LNCaP clone FGC (cell line): ENCODE measurements at regions not wholly inside any gene's neighbourhood (a gene's known extent, or its start where the extent isn't known, plus 50 kb on each side); places are given as distances from the start of the nearest gene placed in this dataset.

Source experiments
- DNase-seq: peaks from one replicate; pipeline ENCODE4 v3.0.0-alpha.2; 2011; ENCODE audit warnings: low read depth
- H3K4me3 ChIP-seq: 2 replicates; pipeline ENCODE4 v1.5.1; 2011; ENCODE audit warnings: mild to moderate bottlenecking, low read depth, low read length, control low read depth
- CTCF ChIP-seq: IDR thresholded peaks from 2 replicates; pipeline ENCODE4 v1.5.1; 2012; ENCODE audit warnings: mild to moderate bottlenecking; ENCODE audit not compliant: control insufficient read depth, insufficient read depth; ENCODE audit errors: extremely low read depth

GRCh38 chr5:128736553-128736952 is 198.5 kb upstream of the FBN2 start:
- no peak for TF ChIP-seq CTCF

GRCh38 chr5:128749136-128749898 is 211.3 kb upstream of the FBN2 start:
- no peak for TF ChIP-seq CTCF
- H3K4me3 ChIP-seq: no peak overlapping the region

More at GRCh38 chr5:128736553-128736952, 198.5 kb upstream of the FBN2 start:
- no peak for DNase-seq
- no peak overlapping the region for H3K4me3 ChIP-seq

GRCh38 chr5:128750155-128750554 is 212.1 kb upstream of the FBN2 start:
- TF ChIP-seq CTCF: no peak
- DNase-seq: no peak
- no peak overlapping the region for H3K4me3 ChIP-seq

More at GRCh38 chr5:128749136-128749898, 211.3 kb upstream of the FBN2 start:
- no peak for DNase-seq

GRCh38 chr5:128757196-128757959 is 207.9 kb upstream of the SLC27A6 start:
- no peak overlapping the region for H3K4me3 ChIP-seq
- TF ChIP-seq CTCF: no peak
- DNase-seq: no peak

- no peak for DNase-seq
- TF ChIP-seq CTCF: no peak
- H3K4me3 ChIP-seq: no peak overlapping the region
Observed at GRCh38 chr5:128762661-128763306, 202.5 kb upstream of the SLC27A6 start.

GRCh38 chr5:128763321-128763720 is 202.0 kb upstream of the SLC27A6 start:
- no peak for DNase-seq
- no peak for TF ChIP-seq CTCF
- no peak overlapping the region for H3K4me3 ChIP-seq
